ENCODE measurements at regions not wholly inside any gene's neighbourhood (a gene's known extent, or its start where the extent isn't known, plus 50 kb on each side); places are given as distances from the start of the nearest gene placed in this dataset.

GRCh38 chr9:23309800-23310199, 516.2 kb downstream of the ELAVL2 start:
- H3K4me1 ChIP-seq (ENCODE audit: control insufficient read depth, extremely low read depth, insufficient read depth, low read length) = no peaks in the 10 kb centered on the region
- no peak overlapping the region for H3K9ac ChIP-seq (ENCODE audit: control insufficient read depth, extremely low read depth, insufficient read depth, low read length)
- no peaks in the 10 kb centered on the region for H3K9me1 ChIP-seq (ENCODE audit: control insufficient read depth, extremely low read depth, insufficient read depth, low read length)
- no peaks in the 10 kb centered on the region for H3K36me3 ChIP-seq (ENCODE audit: control insufficient read depth in 2 of 2, extremely low read depth in 1 of 2, insufficient read depth in 2 of 2, low read length in 2 of 2)
- H3K27ac ChIP-seq (ENCODE audit: control insufficient read depth, insufficient read depth, low read length) = no peak overlapping the region
- no peak overlapping the region for H2AFZ ChIP-seq (ENCODE audit: control insufficient read depth, low read length)
- H3K4me2 ChIP-seq (ENCODE audit: control insufficient read depth, extremely low read depth, insufficient read depth, low read depth, low read length) = no peak overlapping the region
- no peaks in the 10 kb centered on the region for H3K9me3 ChIP-seq (ENCODE audit: control insufficient read depth, low read depth, low read length)
- no peaks in the 10 kb centered on the region for H3K79me2 ChIP-seq (ENCODE audit: control insufficient read depth, insufficient read depth, low read length)
- H3K4me3 ChIP-seq (ENCODE audit: control insufficient read depth in 2 of 3, extremely low read depth in 1 of 3, insufficient read depth in 2 of 3, low read depth in 1 of 3, low read length in 3 of 3) = no peak overlapping the region
- no peak for DNase-seq (ENCODE audit: low read depth, low spot score)
- H3K27me3 ChIP-seq (ENCODE audit: control insufficient read depth, extremely low read depth, insufficient read depth, low read length) = no peaks in the 10 kb centered on the region
- FAIRE-seq = no peak
- no peaks in the 10 kb centered on the region for H4K20me1 ChIP-seq (ENCODE audit: control insufficient read depth, extremely low read depth, insufficient read depth, low read length)
- dilution Hi-C loops (cut with MboI; ENCODE audit: extremely low pct_ligation_motif_present, low sequenced_read_pairs) = no loop called here
- no peak for TF ChIP-seq EZH2 (IDR thresholded peaks at IDR 0.05; ENCODE audit: low read length)
- TF ChIP-seq, protein P1, sequence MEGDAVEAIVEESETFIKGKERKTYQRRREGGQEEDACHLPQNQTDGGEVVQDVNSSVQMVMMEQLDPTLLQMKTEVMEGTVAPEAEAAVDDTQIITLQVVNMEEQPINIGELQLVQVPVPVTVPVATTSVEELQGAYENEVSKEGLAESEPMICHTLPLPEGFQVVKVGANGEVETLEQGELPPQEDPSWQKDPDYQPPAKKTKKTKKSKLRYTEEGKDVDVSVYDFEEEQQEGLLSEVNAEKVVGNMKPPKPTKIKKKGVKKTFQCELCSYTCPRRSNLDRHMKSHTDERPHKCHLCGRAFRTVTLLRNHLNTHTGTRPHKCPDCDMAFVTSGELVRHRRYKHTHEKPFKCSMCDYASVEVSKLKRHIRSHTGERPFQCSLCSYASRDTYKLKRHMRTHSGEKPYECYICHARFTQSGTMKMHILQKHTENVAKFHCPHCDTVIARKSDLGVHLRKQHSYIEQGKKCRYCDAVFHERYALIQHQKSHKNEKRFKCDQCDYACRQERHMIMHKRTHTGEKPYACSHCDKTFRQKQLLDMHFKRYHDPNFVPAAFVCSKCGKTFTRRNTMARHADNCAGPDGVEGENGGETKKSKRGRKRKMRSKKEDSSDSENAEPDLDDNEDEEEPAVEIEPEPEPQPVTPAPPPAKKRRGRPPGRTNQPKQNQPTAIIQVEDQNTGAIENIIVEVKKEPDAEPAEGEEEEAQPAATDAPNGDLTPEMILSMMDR (optimal IDR thresholded peaks at IDR 0.05 in 1 of 3, IDR thresholded peaks at IDR 0.05 in 1 of 3, conservative IDR thresholded peaks at IDR 0.05 in 1 of 3; ENCODE audit: extremely low read depth in 1 of 3, insufficient read depth in 2 of 3, low read length in 3 of 3) = no peak

GRCh38 chr9:23314247-23314646, 511.8 kb downstream of the ELAVL2 start:
- H3K9me3 ChIP-seq (ENCODE audit: control insufficient read depth, low read depth, low read length) = no peaks in the 10 kb centered on the region
- TF ChIP-seq, protein P1 (optimal IDR thresholded peaks at IDR 0.05 in 1 of 3, IDR thresholded peaks at IDR 0.05 in 1 of 3, conservative IDR thresholded peaks at IDR 0.05 in 1 of 3; ENCODE audit: extremely low read depth in 1 of 3, insufficient read depth in 2 of 3, low read length in 3 of 3) = no peak
- no peak for TF ChIP-seq EZH2 (IDR thresholded peaks at IDR 0.05; ENCODE audit: low read length)
- H3K27me3 ChIP-seq (ENCODE audit: control insufficient read depth, extremely low read depth, insufficient read depth, low read length) = no peaks in the 10 kb centered on the region
- DNase-seq (ENCODE audit: low read depth, low spot score) (no peak), FAIRE-seq (no peak)
- H3K9ac ChIP-seq (ENCODE audit: control insufficient read depth, extremely low read depth, insufficient read depth, low read length) = no peak overlapping the region
- no peaks in the 10 kb centered on the region for H3K4me1 ChIP-seq (ENCODE audit: control insufficient read depth, extremely low read depth, insufficient read depth, low read length)
- H3K27ac ChIP-seq (ENCODE audit: control insufficient read depth, insufficient read depth, low read length) = no peak overlapping the region
- H3K36me3 ChIP-seq (ENCODE audit: control insufficient read depth in 2 of 2, extremely low read depth in 1 of 2, insufficient read depth in 2 of 2, low read length in 2 of 2) = no peaks in the 10 kb centered on the region
- H3K4me3 ChIP-seq (ENCODE audit: control insufficient read depth in 2 of 3, extremely low read depth in 1 of 3, insufficient read depth in 2 of 3, low read depth in 1 of 3, low read length in 3 of 3) = no peak overlapping the region
- no peaks in the 10 kb centered on the region for H3K9me1 ChIP-seq (ENCODE audit: control insufficient read depth, extremely low read depth, insufficient read depth, low read length)
- no peak overlapping the region for H3K4me2 ChIP-seq (ENCODE audit: control insufficient read depth, extremely low read depth, insufficient read depth, low read depth, low read length)
- H3K79me2 ChIP-seq (ENCODE audit: control insufficient read depth, insufficient read depth, low read length) = no peaks in the 10 kb centered on the region
- no peak overlapping the region for H2AFZ ChIP-seq (ENCODE audit: control insufficient read depth, low read length)
- H4K20me1 ChIP-seq (ENCODE audit: control insufficient read depth, extremely low read depth, insufficient read depth, low read length) = no peaks in the 10 kb centered on the region
- dilution Hi-C loops (cut with MboI; ENCODE audit: extremely low pct_ligation_motif_present, low sequenced_read_pairs) = no loop called here
